IMR-90 (cell line): ENCODE measurements at regions not wholly inside any gene's neighbourhood (a gene's known extent, or its start where the extent isn't known, plus 50 kb on each side); places are given as distances from the start of the nearest gene placed in this dataset.

Experiments used
- ATAC-seq: fragments of 200-7000 bp; cut with Tn5 transposase; 2 replicates; pipeline ENCODE4 v1.9.1; 2020; ENCODE audit warnings: low read depth, mild to moderate bottlenecking, moderate library complexity
- BruUV-seq: library from RNA; stranded (reverse); fragments of 400-500 nt; replicated peaks from 2 replicates; lab custom pipeline; 2021; lab: Mats Ljungman, UMichigan
- CTCF ChIA-PET: fragments of 300-600 bp; formaldehyde crosslinking; extraction: SDS; loops from one replicate; lab custom pipeline; 2021; ENCODE audit warnings: antibody characterized with exemption; lab: Yijun Ruan, JAX
- POLR2A ChIA-PET: fragments of 300-600 bp; sonication (Branson Sonifier 250); formaldehyde crosslinking; loops from one replicate; lab custom pipeline; 2022; ENCODE audit warnings: antibody characterized with exemption; ENCODE audit not compliant: unreplicated experiment; lab: Charles Lee
- DNase-seq: peaks from one replicate; pipeline ENCODE4 v3.0.0; 2013
- H2AFZ ChIP-seq: replicated peaks from 2 replicates; pipeline ENCODE3; 2013; ENCODE audit warnings: low read length, mild to moderate bottlenecking; ENCODE audit not compliant: poor library complexity
- H2AK5ac ChIP-seq: 2 replicates; pipeline ENCODE4 v1.6.1; 2013; ENCODE audit warnings: low read depth, low read length, inconsistent platforms
- H2AK9ac ChIP-seq: replicated peaks from 2 replicates; pipeline ENCODE3; 2013; ENCODE audit warnings: mild to moderate bottlenecking, low read depth, low read length, moderate library complexity; ENCODE audit not compliant: poor library complexity
- H2BK120ac ChIP-seq: 2 replicates; pipeline ENCODE4 v1.6.1; 2013; ENCODE audit warnings: low read depth, low read length, inconsistent platforms
- H2BK15ac ChIP-seq: 3 replicates; pipeline ENCODE4 v1.6.1; 2013; ENCODE audit warnings: low read depth, low read length, inconsistent platforms
- H2BK20ac ChIP-seq: 2 replicates; pipeline ENCODE4 v1.6.1; 2013; ENCODE audit warnings: low read depth, mild to moderate bottlenecking, inconsistent platforms, low read length, moderate library complexity
- H2BK5ac ChIP-seq: 2 replicates; pipeline ENCODE4 v1.6.1; 2013; ENCODE audit warnings: mild to moderate bottlenecking, low read depth, low read length, inconsistent platforms; ENCODE audit not compliant: poor library complexity, severe bottlenecking
- H3K14ac ChIP-seq: replicated peaks from 2 replicates; pipeline ENCODE4 v1.6.1; 2013; ENCODE audit warnings: low read depth, low read length, inconsistent platforms
- H3K18ac ChIP-seq: 2 replicates; pipeline ENCODE4 v1.6.1; 2013; ENCODE audit warnings: low read depth, low read length, control low read depth
- H3K23ac ChIP-seq: 2 replicates; pipeline ENCODE4 v1.6.1; 2013; ENCODE audit warnings: low read depth, low read length, inconsistent platforms
- H3K27ac ChIP-seq: 2 replicates; pipeline ENCODE4 v1.5.1; 2013; ENCODE audit warnings: mild to moderate bottlenecking, control low read depth, low read length; ENCODE audit not compliant: insufficient read depth
- H3K27me3 ChIP-seq: 2 replicates; pipeline ENCODE4 v1.6.1; 2013; ENCODE audit warnings: low read length; ENCODE audit not compliant: control insufficient read depth, insufficient read depth
- H3K36me3 ChIP-seq: 2 replicates; pipeline ENCODE4 v1.6.1; 2013; ENCODE audit warnings: low read length, mixed read lengths; ENCODE audit not compliant: control insufficient read depth, insufficient read depth
- H3K4ac ChIP-seq: 2 replicates; pipeline ENCODE4 v1.6.1; 2013; ENCODE audit warnings: low read depth, low read length, inconsistent platforms
- H3K4me1 ChIP-seq: 2 replicates; pipeline ENCODE4 v1.6.1; 2013; ENCODE audit warnings: low read length, mixed read lengths; ENCODE audit not compliant: control insufficient read depth, insufficient read depth
- H3K4me2 ChIP-seq: 2 replicates; pipeline ENCODE4 v1.6.1; 2013; ENCODE audit warnings: low read depth, mild to moderate bottlenecking, control low read depth, low read length, moderate library complexity
- H3K4me3 ChIP-seq: 2 replicates; pipeline ENCODE4 v1.5.1; 2013; ENCODE audit warnings: low read depth, mild to moderate bottlenecking, control low read depth, low read length, moderate library complexity; ENCODE audit not compliant: insufficient read depth
- H3K56ac ChIP-seq: 2 replicates; pipeline ENCODE4 v1.6.1; 2013; ENCODE audit warnings: low read length, inconsistent platforms; ENCODE audit not compliant: insufficient read depth; ENCODE audit errors: extremely low read depth
- H3K79me1 ChIP-seq, 2 experiments: 2 replicates each; pipeline ENCODE4 v1.6.1; 2013; ENCODE audit warnings: low read length in 2 of 2, inconsistent platforms in 1 of 2, low read depth in 1 of 2
- H3K9ac ChIP-seq: 2 replicates; pipeline ENCODE4 v1.6.1; 2013; ENCODE audit warnings: low read depth, low read length, control low read depth
- H3K9me1 ChIP-seq: 2 replicates; pipeline ENCODE4 v1.6.1; 2013; ENCODE audit warnings: low read length, inconsistent platforms; ENCODE audit not compliant: insufficient read depth
- H3K9me3 ChIP-seq: 2 replicates; pipeline ENCODE4 v1.6.1; 2013; ENCODE audit warnings: low read length; ENCODE audit not compliant: control insufficient read depth, insufficient read depth
- H4K20me1 ChIP-seq: 2 replicates; pipeline ENCODE4 v1.6.1; 2013; ENCODE audit warnings: low read length, inconsistent platforms; ENCODE audit not compliant: insufficient read depth
- H4K5ac ChIP-seq: 2 replicates; pipeline ENCODE4 v1.6.1; 2013; ENCODE audit warnings: mild to moderate bottlenecking, low read depth, low read length, control low read depth
- H4K8ac ChIP-seq, 2 experiments: 2 replicates each; pipeline ENCODE4 v1.6.1; 2013; ENCODE audit warnings: low read depth in 2 of 2, low read length in 2 of 2, control low read depth in 1 of 2, inconsistent platforms in 1 of 2
- H4K91ac ChIP-seq: 2 replicates; pipeline ENCODE4 v1.6.1; 2013; ENCODE audit warnings: low read depth, low read length, inconsistent platforms; ENCODE audit not compliant: insufficient read depth
- BHLHE40 ChIP-seq: fragments of 150-350 bp; IDR thresholded peaks from 2 replicates; pipeline ENCODE4 v1.6.1; 2016; ENCODE audit warnings: mild to moderate bottlenecking, low read depth, low read length
- CEBPB ChIP-seq: IDR thresholded peaks from 2 replicates; pipeline ENCODE4 v1.6.1; 2012; ENCODE audit warnings: low read depth, low read length, improper control_type of control experiment
- FOS ChIP-seq: fragments of 150-350 bp; IDR thresholded peaks from 2 replicates; pipeline ENCODE4 v1.6.1; 2016; ENCODE audit warnings: low read depth, low read length
- MAFK ChIP-seq: IDR thresholded peaks from 2 replicates; pipeline ENCODE4 v1.6.1; 2012; ENCODE audit warnings: low read depth, low read length, improper control_type of control experiment
- MAZ ChIP-seq: IDR thresholded peaks from 2 replicates; pipeline ENCODE4 v1.6.1; 2012; ENCODE audit warnings: low read depth, mild to moderate bottlenecking, low read length, improper control_type of control experiment, moderate library complexity, borderline replicate concordance
- MXI1 ChIP-seq: IDR thresholded peaks from 2 replicates; pipeline ENCODE4 v1.6.1; 2012; ENCODE audit warnings: low read depth, mild to moderate bottlenecking, low read length, moderate library complexity, borderline replicate concordance
- NFE2L2 ChIP-seq: fragments of 150-350 bp; IDR thresholded peaks from 2 replicates; pipeline ENCODE4 v1.6.1; 2016; ENCODE audit warnings: low read depth, mild to moderate bottlenecking, low read length
- POLR2A ChIP-seq: IDR thresholded peaks from 2 replicates; pipeline ENCODE4 v1.6.1; 2012; ENCODE audit warnings: mild to moderate bottlenecking, low read depth, low read length
- RCOR1 ChIP-seq: IDR thresholded peaks from 2 replicates; pipeline ENCODE4 v1.6.1; 2012; ENCODE audit warnings: mild to moderate bottlenecking, low read length, improper control_type of control experiment; ENCODE audit not compliant: insufficient replicate concordance
- SMC3 ChIP-seq: fragments of 150-350 bp; IDR thresholded peaks from 2 replicates; pipeline ENCODE4 v1.6.1; 2016; ENCODE audit warnings: low read depth, mild to moderate bottlenecking, antibody characterized with exemption, low read length, moderate library complexity
- WGBS, 2 experiments: methylation state at CpG; one replicate each; pipeline versions ENCODE4 v1.1.5 to v1.1.7; 2013; ENCODE audit warnings: missing lambda C conversion rate in 2 of 2; ENCODE audit not compliant: insufficient read length in 1 of 2; ENCODE audit errors: extremely low coverage in 2 of 2; 5-methylcytosine and 5-hydroxymethylcytosine counted together
- dilution Hi-C: fragments of 300-500 bp; cut with HindIII; formaldehyde crosslinking; loops from one replicate; pipeline ENCODE4 v1.14.3; 2018; ENCODE audit warnings: low sequenced_read_pairs; ENCODE audit not compliant: unreplicated experiment
- in situ Hi-C: fragments of 300-500 bp; cut with MboI; formaldehyde crosslinking; loops from 3 replicates; pipeline ENCODE4 v1.14.3; 2019; ENCODE audit warnings: low sequenced_read_pairs, inconsistent platforms, mixed read lengths
- intact Hi-C: fragments of 100-400 bp; cut with micrococcal nuclease; formaldehyde crosslinking; loops from 2 replicates; pipeline ENCODE4 v1.10.0; 2022
- TF ChIP-seq, protein P1 (sequence below): fragments of 150-350 bp; IDR thresholded peaks from 2 replicates; pipeline ENCODE4 v1.6.1; 2016; ENCODE audit warnings: low read depth, mild to moderate bottlenecking, low read length, moderate library complexity, borderline replicate concordance
- TF ChIP-seq, protein P2 (sequence below): conservative IDR thresholded peaks from 2 replicates; pipeline ENCODE4 v1.5.1; 2012; ENCODE audit warnings: mild to moderate bottlenecking, low read depth, low read length, improper control_type of control experiment

DNA sequence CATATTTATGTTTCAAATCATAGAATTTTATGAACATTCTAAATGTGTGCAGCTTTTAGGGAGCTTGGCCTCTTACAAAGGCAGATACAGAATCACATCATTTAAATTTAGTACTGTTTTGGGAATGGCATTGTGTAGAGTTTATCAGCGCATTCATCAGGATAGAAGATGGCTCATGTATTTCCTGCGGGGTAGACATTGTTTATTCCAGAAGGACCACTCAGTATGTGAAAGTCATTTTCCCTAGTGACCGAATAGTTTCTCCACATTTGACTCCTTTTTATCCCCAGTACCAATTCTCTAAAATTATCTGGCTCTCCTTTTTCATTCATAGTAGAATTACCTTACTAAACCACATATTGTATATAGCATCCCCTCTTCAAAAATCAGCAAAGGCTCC, 981.9 kb upstream of the ADGRL4 start:
- Histone ChIP-seq H3K4me1 (no peaks in the 10 kb centered on the region), H3K4me2 (no peak overlapping the region), H3K36me3 (no peaks in the 10 kb centered on the region), H3K9ac (no peak overlapping the region), H2AK9ac (no peak overlapping the region), H2BK20ac (no peak overlapping the region), H2AK5ac (no peak overlapping the region), H4K5ac (no peak overlapping the region), H2AFZ (no peak overlapping the region), H2BK15ac (no peak overlapping the region), H3K56ac (no peak overlapping the region), H3K23ac (no peak overlapping the region), H3K4me3 (no peak overlapping the region), H3K9me3 (no peaks in the 10 kb centered on the region), H4K20me1 (no peaks in the 10 kb centered on the region), H4K91ac (no peak overlapping the region), H3K14ac (no peak overlapping the region), H3K18ac (no peak overlapping the region; the same call in 1 of the 2 replicates), H3K9me1 (no peaks in the 10 kb centered on the region), H3K79me1 (no peaks in the 10 kb centered on the region), H2BK120ac (no peak overlapping the region), H3K27ac (no peak overlapping the region), H2BK5ac (no peak overlapping the region), H3K27me3 (no peaks in the 10 kb centered on the region), H3K4ac (no peak overlapping the region), H4K8ac (no peak overlapping the region; a peak in 1 of 4 replicates)
- DNase-seq = no peak
- POLR2A ChIA-PET = no interaction called here
- intact Hi-C loops = loop anchor here (10.0 kb wide), 1 partner anchor 734 kb away; no protein-coding TSS in a partner anchor
- TF ChIP-seq MAFK (no peak), FOS (no peak), NFE2L2 (no peak), MAZ (no peak), SMC3 (no peak), BHLHE40 (no peak), MXI1 (no peak), POLR2A (no peak), CEBPB (no peak), RCOR1 (no peak)
- TF ChIP-seq, protein P1, sequence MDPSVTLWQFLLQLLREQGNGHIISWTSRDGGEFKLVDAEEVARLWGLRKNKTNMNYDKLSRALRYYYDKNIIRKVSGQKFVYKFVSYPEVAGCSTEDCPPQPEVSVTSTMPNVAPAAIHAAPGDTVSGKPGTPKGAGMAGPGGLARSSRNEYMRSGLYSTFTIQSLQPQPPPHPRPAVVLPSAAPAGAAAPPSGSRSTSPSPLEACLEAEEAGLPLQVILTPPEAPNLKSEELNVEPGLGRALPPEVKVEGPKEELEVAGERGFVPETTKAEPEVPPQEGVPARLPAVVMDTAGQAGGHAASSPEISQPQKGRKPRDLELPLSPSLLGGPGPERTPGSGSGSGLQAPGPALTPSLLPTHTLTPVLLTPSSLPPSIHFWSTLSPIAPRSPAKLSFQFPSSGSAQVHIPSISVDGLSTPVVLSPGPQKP = no peak
- TF ChIP-seq, protein P2, sequence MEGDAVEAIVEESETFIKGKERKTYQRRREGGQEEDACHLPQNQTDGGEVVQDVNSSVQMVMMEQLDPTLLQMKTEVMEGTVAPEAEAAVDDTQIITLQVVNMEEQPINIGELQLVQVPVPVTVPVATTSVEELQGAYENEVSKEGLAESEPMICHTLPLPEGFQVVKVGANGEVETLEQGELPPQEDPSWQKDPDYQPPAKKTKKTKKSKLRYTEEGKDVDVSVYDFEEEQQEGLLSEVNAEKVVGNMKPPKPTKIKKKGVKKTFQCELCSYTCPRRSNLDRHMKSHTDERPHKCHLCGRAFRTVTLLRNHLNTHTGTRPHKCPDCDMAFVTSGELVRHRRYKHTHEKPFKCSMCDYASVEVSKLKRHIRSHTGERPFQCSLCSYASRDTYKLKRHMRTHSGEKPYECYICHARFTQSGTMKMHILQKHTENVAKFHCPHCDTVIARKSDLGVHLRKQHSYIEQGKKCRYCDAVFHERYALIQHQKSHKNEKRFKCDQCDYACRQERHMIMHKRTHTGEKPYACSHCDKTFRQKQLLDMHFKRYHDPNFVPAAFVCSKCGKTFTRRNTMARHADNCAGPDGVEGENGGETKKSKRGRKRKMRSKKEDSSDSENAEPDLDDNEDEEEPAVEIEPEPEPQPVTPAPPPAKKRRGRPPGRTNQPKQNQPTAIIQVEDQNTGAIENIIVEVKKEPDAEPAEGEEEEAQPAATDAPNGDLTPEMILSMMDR = no peak
- CTCF ChIA-PET = no interaction called here
- no CpG with 5 or more reads among the region's 3 CpGs for WGBS, 2 experiments
- dilution Hi-C loops = no loop called here
- no peak for ATAC-seq
- no TSS peak for BruUV-seq
- in situ Hi-C loops = no loop called here
